Nephron progenitor cell (in vitro differentiated cells): ENCODE measurements at regions not wholly inside any gene's neighbourhood (a gene's known extent, or its start where the extent isn't known, plus 50 kb on each side); places are given as distances from the start of the nearest gene placed in this dataset.

Experiments
- DNase-seq: peaks from one replicate; pipeline ENCODE4 v3.0.0; 2021
- H3K27ac Mint-ChIP-seq: 2 replicates; pipeline ENCODE4 v1.8.0; 2021; ENCODE audit warnings: mild to moderate bottlenecking, moderate library complexity, mixed read lengths
- H3K27me3 Mint-ChIP-seq: 2 replicates; pipeline ENCODE4 v1.8.0; 2021; ENCODE audit warnings: mild to moderate bottlenecking, low read depth, mixed read lengths; ENCODE audit not compliant: poor library complexity
- H3K36me3 Mint-ChIP-seq: 2 replicates; pipeline ENCODE4 v1.8.0; 2021; ENCODE audit warnings: low read depth, mixed read lengths
- H3K4me1 Mint-ChIP-seq: 2 replicates; pipeline ENCODE4 v1.8.0; 2021; ENCODE audit warnings: mixed read lengths
- H3K4me3 Mint-ChIP-seq: 2 replicates; pipeline ENCODE4 v1.8.0; 2021; ENCODE audit warnings: mild to moderate bottlenecking, moderate library complexity, mixed read lengths
- H3K9me3 Mint-ChIP-seq: 2 replicates; pipeline ENCODE4 v1.8.0; 2021; ENCODE audit warnings: mild to moderate bottlenecking, moderate library complexity, mixed read lengths
- TF ChIP-seq, protein P1 (sequence below): fragments of 200-600 bp; sonication (generic); IDR thresholded peaks from 2 replicates; pipeline ENCODE4 v1.5.0; 2021; ENCODE audit warnings: antibody characterized with exemption

DNA sequence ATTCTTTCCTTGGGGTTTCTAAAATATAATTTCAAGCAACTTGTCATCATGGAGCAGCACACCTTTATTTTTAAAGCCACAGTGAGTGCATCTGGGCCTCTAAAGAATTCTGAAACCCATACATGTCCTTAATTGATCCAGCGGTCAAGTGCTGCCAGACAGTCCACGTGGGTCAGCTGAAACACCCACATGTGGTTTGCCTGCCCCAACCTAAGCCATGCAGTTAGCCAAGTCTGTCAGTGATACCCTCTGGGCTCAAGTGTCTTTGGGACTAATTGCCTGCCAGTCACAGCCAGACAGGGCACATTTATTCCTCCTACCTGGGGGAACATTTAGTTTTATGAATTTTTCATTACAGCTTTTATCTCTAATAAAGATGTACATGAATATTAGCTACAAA lies 291.4 kb upstream of the SLC30A5 start:
- Mint-ChIP-seq H3K9me3 (peaks cover 18% of the 10 kb centered on the region), H3K27ac (no peak overlapping the region), H3K4me3 (no peak overlapping the region), H3K4me1 (no peaks in the 10 kb centered on the region), H3K27me3 (no peaks in the 10 kb centered on the region), H3K36me3 (no peaks in the 10 kb centered on the region)
- no peak for DNase-seq
- TF ChIP-seq, protein P1, sequence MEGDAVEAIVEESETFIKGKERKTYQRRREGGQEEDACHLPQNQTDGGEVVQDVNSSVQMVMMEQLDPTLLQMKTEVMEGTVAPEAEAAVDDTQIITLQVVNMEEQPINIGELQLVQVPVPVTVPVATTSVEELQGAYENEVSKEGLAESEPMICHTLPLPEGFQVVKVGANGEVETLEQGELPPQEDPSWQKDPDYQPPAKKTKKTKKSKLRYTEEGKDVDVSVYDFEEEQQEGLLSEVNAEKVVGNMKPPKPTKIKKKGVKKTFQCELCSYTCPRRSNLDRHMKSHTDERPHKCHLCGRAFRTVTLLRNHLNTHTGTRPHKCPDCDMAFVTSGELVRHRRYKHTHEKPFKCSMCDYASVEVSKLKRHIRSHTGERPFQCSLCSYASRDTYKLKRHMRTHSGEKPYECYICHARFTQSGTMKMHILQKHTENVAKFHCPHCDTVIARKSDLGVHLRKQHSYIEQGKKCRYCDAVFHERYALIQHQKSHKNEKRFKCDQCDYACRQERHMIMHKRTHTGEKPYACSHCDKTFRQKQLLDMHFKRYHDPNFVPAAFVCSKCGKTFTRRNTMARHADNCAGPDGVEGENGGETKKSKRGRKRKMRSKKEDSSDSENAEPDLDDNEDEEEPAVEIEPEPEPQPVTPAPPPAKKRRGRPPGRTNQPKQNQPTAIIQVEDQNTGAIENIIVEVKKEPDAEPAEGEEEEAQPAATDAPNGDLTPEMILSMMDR, result no peak

DNA sequence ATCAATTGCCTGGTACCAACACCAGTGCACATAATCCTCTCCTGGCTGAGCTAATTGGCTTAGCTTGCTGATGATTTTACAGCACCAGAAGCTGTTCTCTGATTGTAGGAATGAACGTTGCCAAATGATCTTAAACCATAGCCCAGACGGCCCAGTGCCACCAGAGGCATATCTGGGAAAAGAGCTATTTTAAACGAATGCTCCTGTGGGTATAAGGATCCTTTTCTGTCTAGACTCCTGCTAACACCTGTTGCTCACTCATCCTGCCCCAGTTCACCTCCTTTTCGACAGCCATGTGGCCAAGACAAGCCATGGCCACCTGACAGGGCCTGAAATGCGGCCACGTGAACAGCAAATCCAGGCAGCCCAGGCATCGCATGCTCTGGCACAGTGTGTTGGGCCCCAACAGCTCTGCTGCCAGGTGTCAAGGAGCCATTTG lies 289.9 kb upstream of the SLC30A5 start:
- TF ChIP-seq, protein P1, result no peak
- peaks cover 4% of the 10 kb centered on the region for H3K27me3 Mint-ChIP-seq
- no peak for DNase-seq
- no peaks in the 10 kb centered on the region for H3K4me1 Mint-ChIP-seq
- H3K4me3 Mint-ChIP-seq, result no peak overlapping the region
- peaks cover 19% of the 10 kb centered on the region for H3K9me3 Mint-ChIP-seq
- no peaks in the 10 kb centered on the region for H3K36me3 Mint-ChIP-seq
- no peak overlapping the region for H3K27ac Mint-ChIP-seq

DNA sequence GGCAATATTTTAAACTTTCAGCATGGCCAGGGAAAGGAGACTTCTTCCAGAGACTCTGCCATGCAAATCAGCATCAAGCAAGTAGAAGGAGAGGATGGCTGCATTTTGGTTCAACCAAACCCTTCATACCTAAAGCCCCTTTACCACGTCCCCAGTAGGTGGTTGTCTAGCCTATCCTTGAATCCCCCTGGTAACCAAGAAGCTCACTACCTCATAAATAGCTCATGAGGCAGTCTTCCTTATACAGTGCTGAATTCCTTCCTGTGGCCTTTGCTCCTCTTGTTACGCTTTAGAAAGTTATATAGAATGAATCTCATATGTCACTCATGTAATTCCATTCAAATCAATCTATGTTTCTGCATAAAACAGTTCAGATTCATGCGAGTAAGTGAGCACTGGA lies 289.5 kb upstream of the SLC30A5 start:
- TF ChIP-seq, protein P1, result no peak
- Mint-ChIP-seq H3K27me3 (peaks cover 4% of the 10 kb centered on the region), H3K9me3 (peaks cover 23% of the 10 kb centered on the region), H3K4me1 (no peaks in the 10 kb centered on the region), H3K4me3 (no peak overlapping the region), H3K36me3 (no peaks in the 10 kb centered on the region), H3K27ac (no peak overlapping the region)
- no peak for DNase-seq

DNA sequence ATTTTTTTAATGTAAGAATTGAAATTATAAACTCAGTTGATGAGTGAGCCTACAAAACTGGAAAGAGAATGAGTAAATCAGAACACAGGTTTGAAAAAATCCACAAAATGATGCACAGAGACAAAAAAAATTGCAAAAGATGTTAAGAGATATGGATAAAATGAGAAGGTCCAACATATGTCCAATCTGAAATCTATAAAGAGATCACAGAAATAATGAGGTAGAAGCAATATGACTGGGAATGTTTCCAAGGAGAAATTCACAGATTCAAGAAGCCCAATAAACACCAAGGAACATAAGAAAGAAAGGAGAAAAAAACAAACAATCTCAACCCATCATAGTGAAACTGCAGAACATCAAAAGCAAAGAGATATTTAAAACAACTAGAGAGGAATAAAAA lies 288.4 kb upstream of the SLC30A5 start:
- DNase-seq, result no peak
- Mint-ChIP-seq H3K36me3 (no peaks in the 10 kb centered on the region), H3K4me3 (no peak overlapping the region), H3K27ac (no peak overlapping the region), H3K27me3 (peaks cover 4% of the 10 kb centered on the region), H3K9me3 (peaks cover 26% of the 10 kb centered on the region), H3K4me1 (no peaks in the 10 kb centered on the region)
- TF ChIP-seq, protein P1, result no peak

DNA sequence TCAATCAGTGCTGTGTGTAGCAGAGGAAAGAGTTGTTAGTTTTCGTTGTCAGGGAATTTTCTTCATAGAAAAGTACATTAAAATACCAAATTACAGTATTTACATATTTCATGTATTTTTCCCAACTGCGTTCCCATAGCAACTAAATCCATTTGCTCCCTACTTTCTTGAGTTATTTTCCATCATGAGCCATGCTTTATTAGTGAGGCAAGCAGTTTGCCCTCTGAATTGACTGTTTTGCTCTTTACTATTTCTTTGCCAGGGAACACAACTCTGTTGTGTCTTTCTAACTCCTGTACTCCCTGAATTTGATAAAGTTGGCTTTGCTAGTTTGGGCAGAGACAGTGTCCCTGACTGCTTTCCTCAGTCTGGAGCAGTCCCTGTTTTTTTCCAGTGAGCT lies 276.2 kb upstream of the SLC30A5 start:
- Mint-ChIP-seq H3K27ac (no peak overlapping the region), H3K27me3 (peaks cover 2% of the 10 kb centered on the region), H3K36me3 (no peaks in the 10 kb centered on the region), H3K4me3 (no peak overlapping the region), H3K4me1 (no peaks in the 10 kb centered on the region), H3K9me3 (peaks cover 9% of the 10 kb centered on the region)
- TF ChIP-seq, protein P1, result no peak
- no peak for DNase-seq

DNA sequence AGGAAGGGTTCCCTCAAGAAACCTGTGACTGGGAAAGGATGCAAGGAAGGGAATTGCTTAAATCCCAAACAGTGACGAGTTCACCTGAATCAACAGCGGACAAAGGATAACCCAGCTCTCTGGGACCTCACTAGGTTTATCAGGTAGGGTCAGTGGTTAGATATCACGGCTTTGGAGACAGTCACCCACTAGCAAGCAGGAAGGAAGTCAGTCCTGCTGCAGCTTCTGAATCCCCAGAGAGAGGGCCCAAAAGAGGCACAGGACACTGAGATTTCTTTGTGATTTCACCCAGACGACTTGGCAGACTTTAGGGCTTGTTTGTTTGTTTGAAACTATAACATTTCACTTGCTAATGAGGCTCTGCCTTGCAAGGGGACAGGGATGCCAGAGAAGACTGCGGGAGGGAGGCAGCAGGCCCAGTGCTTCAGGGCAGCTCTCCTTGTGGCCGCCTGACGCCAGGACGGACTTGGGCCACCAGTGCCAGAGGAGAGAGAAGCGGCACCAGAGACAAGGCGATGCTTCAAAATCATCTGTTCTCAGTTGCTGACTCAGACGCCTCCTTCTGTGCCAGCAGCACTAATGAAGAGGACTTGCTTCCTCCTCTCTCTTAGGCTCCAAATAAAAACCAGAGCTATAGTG lies 275.6 kb upstream of the SLC30A5 start:
- TF ChIP-seq, protein P1, result no peak
- H3K27me3 Mint-ChIP-seq, result peaks cover 2% of the 10 kb centered on the region
- H3K4me1 Mint-ChIP-seq, result no peaks in the 10 kb centered on the region
- no peak for DNase-seq
- H3K36me3 Mint-ChIP-seq, result no peaks in the 10 kb centered on the region
- no peak overlapping the region for H3K4me3 Mint-ChIP-seq
- H3K27ac Mint-ChIP-seq, result peak overlapping the region; percentile 67
- peaks cover 9% of the 10 kb centered on the region for H3K9me3 Mint-ChIP-seq
